HK-2 (cell line): ENCODE measurements at regions not wholly inside any gene's neighbourhood (a gene's known extent, or its start where the extent isn't known, plus 50 kb on each side); places are given as distances from the start of the nearest gene placed in this dataset.

Source experiments
- DNase-seq: peaks from one replicate; pipeline ENCODE4 v3.0.0-alpha.2; 2018; ENCODE audit not compliant: unreplicated experiment

GRCh38 chr3:1953536-1953935, 145.1 kb upstream of the CNTN4 start:
- no peak for DNase-seq

DNA sequence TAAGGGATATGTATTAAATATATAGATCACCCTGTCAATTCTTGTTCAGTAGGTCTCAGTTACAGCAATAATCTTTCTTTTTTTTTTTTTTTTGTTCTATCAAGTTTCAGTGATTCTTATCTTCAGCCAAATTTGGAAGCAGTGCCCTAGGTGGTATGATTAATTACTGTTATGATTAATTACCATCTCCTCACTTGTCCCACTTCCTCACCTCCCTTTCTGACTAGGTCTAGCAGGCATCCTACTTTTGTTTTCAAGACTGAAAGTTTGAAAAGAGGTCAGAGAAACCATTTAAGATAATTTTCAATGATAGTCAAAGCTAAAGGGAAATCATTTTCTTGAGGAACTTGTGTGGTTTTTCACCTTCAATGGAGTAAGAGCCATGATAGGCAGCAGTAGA, 144.0 kb upstream of the CNTN4 start:
- DNase-seq, result no peak

DNA sequence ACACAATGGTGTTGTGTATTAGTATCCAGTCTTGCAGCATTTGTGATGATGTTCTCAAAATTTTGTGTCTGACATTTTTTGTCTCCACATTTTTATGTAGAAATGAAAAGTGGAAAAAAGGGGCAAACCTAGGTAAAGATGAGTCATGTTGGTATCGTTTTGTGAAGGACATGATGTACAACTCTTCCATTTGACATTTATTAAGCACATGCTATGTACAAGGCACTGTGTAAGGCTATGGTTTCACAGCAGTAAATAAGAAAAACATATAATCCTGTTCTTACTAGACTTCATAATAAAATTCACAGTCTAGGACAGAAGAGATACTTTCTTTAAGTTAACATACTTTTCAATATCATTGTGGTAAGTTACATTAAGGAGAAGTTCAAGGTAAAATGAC, 143.5 kb upstream of the CNTN4 start:
- no peak for DNase-seq

GRCh38 chr3:1955750-1956149, 142.9 kb upstream of the CNTN4 start:
- no peak for DNase-seq

DNA sequence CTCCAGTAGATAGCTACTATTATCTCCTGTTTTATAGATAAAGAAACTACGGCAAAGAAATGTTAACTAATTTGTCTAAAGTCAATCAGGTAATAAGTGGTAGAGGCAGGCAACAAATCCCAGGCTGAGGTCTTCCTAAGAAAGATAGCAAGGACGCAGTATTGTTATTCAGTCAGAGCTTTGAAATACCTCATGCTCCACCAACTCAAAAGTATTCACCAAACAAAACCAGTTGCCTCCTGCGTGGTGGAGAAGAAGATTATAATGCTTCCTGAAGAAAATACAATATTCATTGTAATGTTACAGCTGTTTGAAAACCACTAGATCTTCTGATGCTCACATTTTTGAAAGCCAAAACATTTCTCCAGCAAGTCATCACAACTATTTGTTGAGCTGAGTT, 138.2 kb upstream of the CNTN4 start:
- no peak for DNase-seq

DNA sequence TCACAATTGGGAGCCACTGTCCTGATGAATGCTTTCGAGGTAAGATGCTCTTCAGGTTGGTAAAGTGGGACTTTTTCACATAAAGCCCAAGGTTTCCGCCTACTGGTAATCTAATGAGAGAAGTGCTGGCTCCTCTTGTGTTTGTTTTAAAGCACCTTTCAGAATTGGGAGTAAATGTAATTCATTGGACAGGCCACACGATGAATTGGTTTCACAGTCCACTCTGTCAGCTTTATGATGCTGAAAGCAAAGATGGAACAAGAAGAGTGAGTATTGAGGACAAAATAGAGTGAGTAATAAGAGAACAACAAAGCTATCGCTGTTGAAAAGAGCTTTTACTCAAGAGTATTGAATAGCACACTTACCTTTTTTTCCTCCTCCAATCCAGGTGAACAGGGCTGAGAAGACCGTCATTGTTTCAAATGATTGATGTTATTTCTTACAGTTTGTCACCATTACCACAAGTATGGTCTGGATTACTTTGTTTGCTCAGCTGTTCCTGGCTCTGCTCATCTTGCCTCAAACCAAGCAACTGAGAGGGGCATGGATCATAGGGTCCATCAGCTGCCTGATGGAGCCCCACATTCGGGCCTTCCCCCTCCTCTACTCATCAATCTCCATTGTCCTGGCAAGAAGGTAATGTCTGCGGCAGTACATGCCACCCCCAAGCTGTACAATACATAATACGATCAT, 136.1 kb upstream of the CNTN4 start:
- DNase-seq, result no peak

GRCh38 chr3:1963896-1964295, 134.8 kb upstream of the CNTN4 start:
- no peak for DNase-seq

DNA sequence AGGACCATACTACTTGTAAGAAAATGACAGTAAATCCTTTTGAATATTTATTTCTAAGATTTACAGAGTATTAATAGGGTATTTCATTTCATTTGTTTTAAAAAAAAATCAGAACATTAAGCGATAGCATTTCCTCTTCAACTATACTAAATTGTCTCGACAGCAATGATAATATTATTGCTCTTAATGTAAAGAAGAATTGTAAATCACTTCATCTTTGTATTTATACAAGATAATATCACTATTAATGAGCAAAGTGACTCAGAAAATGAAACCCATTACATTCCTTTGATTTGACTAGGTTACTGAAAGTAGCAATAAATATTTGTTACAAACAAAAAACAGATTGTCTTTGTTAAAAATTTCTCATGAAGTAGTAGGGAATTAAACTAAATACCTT, 131.1 kb upstream of the CNTN4 start:
- no peak for DNase-seq

DNA sequence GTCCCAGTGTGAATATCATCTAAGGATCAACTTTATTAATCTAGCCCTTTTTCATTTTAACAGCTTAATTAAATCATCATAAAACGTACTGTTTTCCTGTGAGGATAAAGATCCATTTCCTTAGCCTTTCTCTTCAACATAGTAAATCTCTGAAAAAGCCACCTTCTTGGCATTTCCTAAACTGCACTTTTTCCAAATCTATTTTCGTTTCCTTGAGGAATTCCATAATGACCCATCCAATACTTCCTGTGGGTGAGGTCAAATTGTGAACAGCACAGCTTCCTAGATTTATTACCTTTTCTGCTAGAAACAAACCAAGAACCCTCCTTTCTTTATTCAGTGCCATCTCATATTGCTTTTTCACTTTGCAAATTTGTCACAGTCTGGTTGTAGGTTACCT, 129.4 kb upstream of the CNTN4 start:
- no peak for DNase-seq

- DNase-seq, result no peak
These were observed 126.9 kb upstream of the CNTN4 start for GRCh38 chr3:1971780-1972179.

GRCh38 chr3:1979961-1980615, 118.6 kb upstream of the CNTN4 start:
- DNase-seq, result no peak

- peak; percentile 7 for DNase-seq
These were observed 110.7 kb upstream of the CNTN4 start for GRCh38 chr3:1987980-1988379.

- no peak for DNase-seq
These were observed 99.9 kb upstream of the CNTN4 start for GRCh38 chr3:1998739-1999138.

- DNase-seq, result no peak
These were observed 97.2 kb upstream of the CNTN4 start for GRCh38 chr3:2001306-2002108.

GRCh38 chr3:2023959-2024358, 74.7 kb upstream of the CNTN4 start:
- no peak for DNase-seq

DNA sequence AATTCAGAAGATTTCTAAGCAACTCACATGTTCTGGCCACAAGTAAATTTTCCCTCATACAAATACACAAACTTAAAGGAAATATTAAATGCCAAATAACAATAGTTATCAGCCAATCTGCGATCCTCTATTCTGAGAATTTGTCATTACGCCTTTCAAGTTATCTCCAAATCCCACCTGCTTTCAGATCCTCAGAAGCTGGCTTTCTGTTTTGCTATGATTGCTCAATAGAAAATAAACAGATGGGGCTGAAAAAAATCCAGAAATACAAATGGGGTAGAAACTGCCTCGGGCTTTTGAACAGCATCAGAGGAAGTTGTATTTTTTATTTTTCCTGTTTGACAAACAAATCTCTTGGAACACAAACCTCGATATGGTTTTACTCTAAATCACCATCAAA, 74.0 kb upstream of the CNTN4 start:
- no peak for DNase-seq

GRCh38 chr3:2029559-2029958, 69.1 kb upstream of the CNTN4 start:
- DNase-seq, result no peak

DNA sequence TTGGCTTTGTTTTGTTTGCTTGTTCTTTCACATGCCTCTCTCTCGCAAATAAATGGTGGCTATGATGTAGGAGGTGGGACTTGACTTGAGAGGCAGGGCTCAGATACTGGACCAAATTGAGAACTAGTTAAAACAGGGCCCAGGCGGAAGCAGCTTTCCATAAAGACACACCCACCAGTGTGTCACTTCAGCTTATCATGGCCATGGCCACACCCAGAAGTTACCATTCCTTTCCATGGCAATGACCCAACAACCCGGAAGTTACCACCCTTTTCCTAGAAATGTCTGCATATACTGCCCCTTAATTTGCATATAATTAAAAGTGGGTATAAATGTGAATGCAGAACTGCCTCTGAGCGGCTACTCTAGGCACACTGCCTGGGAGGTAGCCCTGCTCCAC, 62.6 kb upstream of the CNTN4 start:
- no peak for DNase-seq

GRCh38 chr3:2041931-2042330, 56.7 kb upstream of the CNTN4 start:
- no peak for DNase-seq
